Thyroid gland (tissue), 4 donors: ENCODE measurements at regions not wholly inside any gene's neighbourhood (a gene's known extent, or its start where the extent isn't known, plus 50 kb on each side); places are given as distances from the start of the nearest gene placed in this dataset.

ENCODE experiments used
- DNase-seq, 2 donors: peaks; one replicate each; pipeline ENCODE4 v3.0.0-alpha.2; 2019
- H3K27ac ChIP-seq, 3 donors: fragments of 200-600 bp; sonication (generic); 1 replicate in 2 of 3; 2 replicates in 1 of 3; pipeline ENCODE4 v1.5.1; 2016 to 2019; ENCODE audit warnings: mild to moderate bottlenecking in 1 of 3, moderate library complexity in 1 of 3
- H3K27me3 ChIP-seq: fragments of 200-600 bp; sonication (generic); one replicate; pipeline ENCODE4 v1.5.1; 2019
- H3K36me3 ChIP-seq, 2 donors: fragments of 200-600 bp; sonication (generic); one replicate each; pipeline ENCODE4 v1.5.1; 2016 to 2019
- H3K4me1 ChIP-seq, 2 donors: fragments of 200-600 bp; sonication (generic); one replicate each; pipeline ENCODE4 v1.5.1; 2017 to 2019
- H3K4me3 ChIP-seq, 3 donors: fragments of 200-600 bp; sonication (generic); replicated peaks in 1 of 3; 1 replicate in 2 of 3; 2 replicates in 1 of 3; pipeline ENCODE4 v1.5.1; 2016; ENCODE audit warnings: mild to moderate bottlenecking in 1 of 3
- H3K9me3 ChIP-seq: fragments of 200-600 bp; sonication (generic); one replicate; pipeline ENCODE4 v1.5.1; 2017
- POLR2A ChIP-seq, 2 donors: fragments of 450-650 bp; IDR thresholded peaks; one replicate each; pipeline ENCODE4 v1.6.1; 2017; ENCODE audit warnings: antibody characterized with exemption in 2 of 2, mild to moderate bottlenecking in 2 of 2, moderate library complexity in 1 of 2
- WGBS, 2 donors: methylation state at CpG; one replicate each; pipeline ENCODE4 v1.1.5; 2017; 5-methylcytosine and 5-hydroxymethylcytosine counted together
- intact Hi-C: fragments of 100-400 bp; cut with DNase I; formaldehyde crosslinking; loops from one replicate; pipeline ENCODE4 v1.15.1; 2023
- TF ChIP-seq, protein P1 (sequence below), 6 experiments: fragments of 200-600 bp in 3 of 6; fragments of 450-650 bp in 3 of 6; sonication (generic) in 3 of 6; IDR thresholded peaks; one replicate each; pipeline ENCODE4 v1.5.1; 2016 to 2019; ENCODE audit warnings: antibody characterized with exemption in 6 of 6, mild to moderate bottlenecking in 2 of 6, inconsistent platforms in 1 of 6, moderate library complexity in 1 of 6

DNA sequence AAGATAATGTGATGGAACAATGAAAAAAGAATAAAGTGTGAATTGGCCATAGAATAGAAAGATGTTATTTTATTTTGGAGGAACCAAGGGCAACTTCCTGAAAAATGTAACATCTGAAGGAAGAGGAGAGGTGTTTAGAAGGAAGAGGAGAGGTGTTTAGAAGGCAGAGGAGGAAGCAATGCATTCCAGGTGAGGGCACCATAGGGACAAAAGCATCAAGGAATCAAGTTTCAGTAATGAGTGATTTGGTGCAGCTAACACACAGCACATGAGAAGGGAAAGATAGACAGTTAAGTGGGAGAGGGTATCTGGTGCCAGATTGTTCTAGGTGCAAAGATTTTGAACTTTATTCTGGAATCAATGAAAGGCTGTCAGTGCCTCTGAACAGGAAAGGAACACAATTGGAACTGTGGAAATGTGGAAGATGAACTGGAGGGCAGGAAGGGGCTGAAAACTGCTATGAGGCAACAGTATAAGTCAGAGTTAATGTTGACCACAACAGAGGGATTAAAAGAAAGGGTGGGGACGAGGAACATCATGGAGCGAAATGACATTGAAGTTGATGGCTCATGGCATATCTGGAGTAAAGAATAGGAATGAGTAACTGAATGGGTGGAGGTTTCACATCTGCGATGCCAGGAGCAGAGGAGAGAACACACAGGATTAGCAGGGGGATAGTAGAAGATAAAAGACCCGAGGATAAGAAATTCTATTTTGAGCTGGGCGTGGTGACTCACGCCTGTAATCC lies 326.6 kb downstream of the LRIG3 start:
- Histone ChIP-seq H3K27me3 (no peaks in the 10 kb centered on the region), H3K4me1 (no peaks in the 10 kb centered on the region), H3K9me3 (no peaks in the 10 kb centered on the region), H3K4me3 (no peak overlapping the region), H3K36me3 (no peaks in the 10 kb centered on the region), H3K27ac (no peak overlapping the region)
- intact Hi-C loops, result no loop called here
- no peak for TF ChIP-seq POLR2A (IDR thresholded peaks at IDR 0.05)
- TF ChIP-seq, protein P1, sequence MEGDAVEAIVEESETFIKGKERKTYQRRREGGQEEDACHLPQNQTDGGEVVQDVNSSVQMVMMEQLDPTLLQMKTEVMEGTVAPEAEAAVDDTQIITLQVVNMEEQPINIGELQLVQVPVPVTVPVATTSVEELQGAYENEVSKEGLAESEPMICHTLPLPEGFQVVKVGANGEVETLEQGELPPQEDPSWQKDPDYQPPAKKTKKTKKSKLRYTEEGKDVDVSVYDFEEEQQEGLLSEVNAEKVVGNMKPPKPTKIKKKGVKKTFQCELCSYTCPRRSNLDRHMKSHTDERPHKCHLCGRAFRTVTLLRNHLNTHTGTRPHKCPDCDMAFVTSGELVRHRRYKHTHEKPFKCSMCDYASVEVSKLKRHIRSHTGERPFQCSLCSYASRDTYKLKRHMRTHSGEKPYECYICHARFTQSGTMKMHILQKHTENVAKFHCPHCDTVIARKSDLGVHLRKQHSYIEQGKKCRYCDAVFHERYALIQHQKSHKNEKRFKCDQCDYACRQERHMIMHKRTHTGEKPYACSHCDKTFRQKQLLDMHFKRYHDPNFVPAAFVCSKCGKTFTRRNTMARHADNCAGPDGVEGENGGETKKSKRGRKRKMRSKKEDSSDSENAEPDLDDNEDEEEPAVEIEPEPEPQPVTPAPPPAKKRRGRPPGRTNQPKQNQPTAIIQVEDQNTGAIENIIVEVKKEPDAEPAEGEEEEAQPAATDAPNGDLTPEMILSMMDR (IDR thresholded peaks at IDR 0.05), result no peak
- DNase-seq, result no peak
- 87 to 90% methylated on average over 6 of the region's 6 CpGs for WGBS, 2 donors

DNA sequence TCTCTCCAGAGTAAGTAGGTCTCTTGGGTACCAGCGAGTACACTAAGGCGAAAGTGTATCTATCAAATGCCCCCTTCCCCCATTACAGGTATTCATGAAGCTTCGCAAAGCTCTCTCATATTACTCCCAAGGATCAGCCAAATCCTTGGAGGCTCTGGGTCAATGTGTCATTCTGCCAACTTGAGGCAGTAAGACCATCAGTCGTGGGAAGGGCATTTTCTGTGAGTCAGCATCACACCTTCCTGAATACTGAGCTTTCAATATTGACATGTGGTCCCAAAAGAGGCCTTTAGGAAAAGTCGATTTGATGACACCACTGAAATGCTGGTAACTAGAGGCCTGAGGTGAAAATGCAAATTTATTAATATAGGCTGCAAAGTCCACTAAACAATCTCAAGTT lies 323.9 kb downstream of the LRIG3 start:
- no peak for DNase-seq
- intact Hi-C loops, result no loop called here
- TF ChIP-seq, protein P1 (IDR thresholded peaks at IDR 0.05), result no peak
- no peak for TF ChIP-seq POLR2A (IDR thresholded peaks at IDR 0.05)
- Histone ChIP-seq H3K4me1 (no peaks in the 10 kb centered on the region), H3K27me3 (no peaks in the 10 kb centered on the region), H3K36me3 (no peaks in the 10 kb centered on the region), H3K27ac (no peak overlapping the region), H3K9me3 (no peaks in the 10 kb centered on the region), H3K4me3 (no peak overlapping the region)
- WGBS, 2 donors, result 71 to 79% methylated on average over 5 of the region's 5 CpGs

- Histone ChIP-seq H3K27me3 (no peaks in the 10 kb centered on the region), H3K4me1 (no peaks in the 10 kb centered on the region), H3K36me3 (no peaks in the 10 kb centered on the region), H3K27ac (no peak overlapping the region), H3K9me3 (no peaks in the 10 kb centered on the region), H3K4me3 (no peak overlapping the region)
- DNase-seq, result no peak
- 70 to 71% methylated on average over 1 of the region's 1 CpG for WGBS, 2 donors
- TF ChIP-seq POLR2A (IDR thresholded peaks at IDR 0.05), result no peak
- TF ChIP-seq, protein P1 (IDR thresholded peaks at IDR 0.05), result no peak
- intact Hi-C loops, result no loop called here
Measured at GRCh38 chr12:58601529-58601928, 318.8 kb downstream of the LRIG3 start.

GRCh38 chr12:58602179-58602578 lies 318.1 kb downstream of the LRIG3 start:
- WGBS, 2 donors, result 92 to 93% methylated on average over 6 of the region's 6 CpGs
- Histone ChIP-seq H3K27me3 (no peaks in the 10 kb centered on the region), H3K4me3 (no peak overlapping the region), H3K27ac (no peak overlapping the region), H3K9me3 (no peaks in the 10 kb centered on the region), H3K36me3 (no peaks in the 10 kb centered on the region), H3K4me1 (no peaks in the 10 kb centered on the region)
- TF ChIP-seq POLR2A (IDR thresholded peaks at IDR 0.05), result no peak
- TF ChIP-seq, protein P1 (IDR thresholded peaks at IDR 0.05), result no peak
- no peak for DNase-seq
- intact Hi-C loops, result no loop called here

- 80 to 86% methylated on average over 1 of the region's 1 CpG for WGBS, 2 donors
- intact Hi-C loops, result no loop called here
- no peak for DNase-seq
- Histone ChIP-seq H3K36me3 (no peaks in the 10 kb centered on the region), H3K27me3 (no peaks in the 10 kb centered on the region), H3K27ac (no peak overlapping the region), H3K4me1 (no peaks in the 10 kb centered on the region), H3K4me3 (no peak overlapping the region), H3K9me3 (no peaks in the 10 kb centered on the region)
- TF ChIP-seq, protein P1 (IDR thresholded peaks at IDR 0.05), result no peak
- TF ChIP-seq POLR2A (IDR thresholded peaks at IDR 0.05), result no peak
Measured at GRCh38 chr12:58602736-58603135, 317.6 kb downstream of the LRIG3 start.
